Naive thymus-derived CD8-positive, alpha-beta T cell (primary cell): ENCODE measurements at regions not wholly inside any gene's neighbourhood (a gene's known extent, or its start where the extent isn't known, plus 50 kb on each side); places are given as distances from the start of the nearest gene placed in this dataset.

Experiments used
- ATAC-seq, 2 donors: fragments of 150-1000 bp; cut with Tn5 transposase in 1 of 2; sonication (Bioruptor Pico), chemical (Tn5 transposase) in 1 of 2; 1 replicate in 1 of 2; 2 replicates in 1 of 2; pipeline ENCODE4 v1.10.0; 2021; ENCODE audit warnings: mild to moderate bottlenecking in 2 of 2, moderate library complexity in 2 of 2
- POLR2A ChIA-PET: fragments of 350-600 bp; sonication (Branson Sonifier 250); formaldehyde crosslinking; loops from one replicate; lab custom pipeline; 2021; ENCODE audit warnings: antibody characterized with exemption; lab: Charles Lee
- DNase-seq, 10 donors: peaks; one replicate each; pipeline versions ENCODE4 v3.0.0 to v3.0.0-alpha.2; 2020 to 2022
- H3K27ac Mint-ChIP-seq, 10 donors: one replicate each; pipeline ENCODE4 v1.8.0; 2020 to 2022; ENCODE audit warnings: mild to moderate bottlenecking in 10 of 10, mixed read lengths in 10 of 10, moderate library complexity in 4 of 10, inconsistent platforms in 1 of 10
- H3K27me3 Mint-ChIP-seq, 5 donors: one replicate each; pipeline ENCODE4 v1.8.0; 2021 to 2022; ENCODE audit warnings: mixed read lengths in 5 of 5
- H3K36me3 Mint-ChIP-seq, 3 donors: one replicate each; pipeline ENCODE4 v1.8.0; 2020 to 2022; ENCODE audit warnings: mixed read lengths in 3 of 3, mild to moderate bottlenecking in 2 of 3, inconsistent platforms in 1 of 3
- H3K4me1 Mint-ChIP-seq, 4 donors: one replicate each; pipeline ENCODE4 v1.8.0; 2021 to 2022; ENCODE audit warnings: mixed read lengths in 4 of 4
- H3K4me3 Mint-ChIP-seq, 10 donors: one replicate each; pipeline ENCODE4 v1.8.0; 2020 to 2022; ENCODE audit warnings: mild to moderate bottlenecking in 10 of 10, mixed read lengths in 10 of 10, moderate library complexity in 6 of 10, inconsistent platforms in 1 of 10
- H3K9me3 Mint-ChIP-seq, 9 donors: one replicate each; pipeline ENCODE4 v1.8.0; 2020 to 2022; ENCODE audit warnings: mixed read lengths in 9 of 9, mild to moderate bottlenecking in 3 of 9, inconsistent platforms in 1 of 9, moderate library complexity in 1 of 9

- ATAC-seq (no peak), DNase-seq (no peak)
- Mint-ChIP-seq H3K4me3 (no peak overlapping the region), H3K4me1 (peaks cover 0 to 7% (median 0%) of the 10 kb centered on the region in 4 donors), H3K36me3 (no peaks in the 10 kb centered on the region), H3K27ac (no peak overlapping the region), H3K27me3 (peaks cover 0 to 3% (median 0%) of the 10 kb centered on the region in 5 donors), H3K9me3 (no peaks in the 10 kb centered on the region)
- POLR2A ChIA-PET: no interaction called here
Observed at GRCh38 chr15:77807115-77807514, 174.4 kb upstream of the LINGO1 start.

GRCh38 chr15:77804210-77804609 is 171.5 kb upstream of the LINGO1 start:
- ATAC-seq (no peak), DNase-seq (no peak)
- H3K4me3 Mint-ChIP-seq: no peak overlapping the region
- no peaks in the 10 kb centered on the region for H3K27me3 Mint-ChIP-seq
- POLR2A ChIA-PET: no interaction called here
- no peaks in the 10 kb centered on the region for H3K9me3 Mint-ChIP-seq
- H3K27ac Mint-ChIP-seq: no peak overlapping the region
- H3K4me1 Mint-ChIP-seq: peaks cover 0 to 7% (median 0%) of the 10 kb centered on the region in 4 donors
- no peaks in the 10 kb centered on the region for H3K36me3 Mint-ChIP-seq

- no peak for ATAC-seq
- H3K27me3 Mint-ChIP-seq: no peaks in the 10 kb centered on the region
- H3K9me3 Mint-ChIP-seq: no peaks in the 10 kb centered on the region
- no peak overlapping the region for H3K27ac Mint-ChIP-seq
- H3K4me1 Mint-ChIP-seq: peaks cover 0 to 7% (median 0%) of the 10 kb centered on the region in 4 donors
- H3K4me3 Mint-ChIP-seq: no peak overlapping the region
- no peaks in the 10 kb centered on the region for H3K36me3 Mint-ChIP-seq
- POLR2A ChIA-PET: no interaction called here
- DNase-seq: no peak
Observed at GRCh38 chr15:77803487-77803886, 170.8 kb upstream of the LINGO1 start.

- no peaks in the 10 kb centered on the region for H3K9me3 Mint-ChIP-seq
- no peaks in the 10 kb centered on the region for H3K36me3 Mint-ChIP-seq
- H3K27ac Mint-ChIP-seq: peak overlapping the region in 1 of 10 donors; percentile 31
- peaks cover 0 to 5% (median 3%) of the 10 kb centered on the region in 4 donors for H3K4me1 Mint-ChIP-seq
- POLR2A ChIA-PET: no interaction called here
- peaks cover 0 to 12% (median 0%) of the 10 kb centered on the region in 5 donors for H3K27me3 Mint-ChIP-seq
- no peak overlapping the region for H3K4me3 Mint-ChIP-seq
- no peak for ATAC-seq
- no peak for DNase-seq
Observed at GRCh38 chr15:77800305-77800704, 167.6 kb upstream of the LINGO1 start.

GRCh38 chr15:77798847-77799246 is 166.1 kb upstream of the LINGO1 start:
- no peak overlapping the region for H3K4me3 Mint-ChIP-seq
- no peaks in the 10 kb centered on the region for H3K36me3 Mint-ChIP-seq
- ATAC-seq: no peak
- peaks cover 0 to 12% (median 0%) of the 10 kb centered on the region in 5 donors for H3K27me3 Mint-ChIP-seq
- no peak for DNase-seq
- H3K4me1 Mint-ChIP-seq: peaks cover 0 to 5% (median 3%) of the 10 kb centered on the region in 4 donors
- no peak overlapping the region for H3K27ac Mint-ChIP-seq
- POLR2A ChIA-PET: no interaction called here
- no peaks in the 10 kb centered on the region for H3K9me3 Mint-ChIP-seq

- no peak overlapping the region for H3K4me3 Mint-ChIP-seq
- H3K4me1 Mint-ChIP-seq: peaks cover 0 to 5% (median 3%) of the 10 kb centered on the region in 4 donors
- no peak overlapping the region for H3K27ac Mint-ChIP-seq
- POLR2A ChIA-PET: no interaction called here
- no peaks in the 10 kb centered on the region for H3K9me3 Mint-ChIP-seq
- DNase-seq: no peak
- ATAC-seq: no peak
- H3K36me3 Mint-ChIP-seq: no peaks in the 10 kb centered on the region
- peaks cover 0 to 12% (median 0%) of the 10 kb centered on the region in 5 donors for H3K27me3 Mint-ChIP-seq
Observed at GRCh38 chr15:77798151-77798835, 165.6 kb upstream of the LINGO1 start.

- Mint-ChIP-seq H3K4me1 (peaks cover 0 to 5% (median 3%) of the 10 kb centered on the region in 4 donors), H3K4me3 (no peak overlapping the region), H3K9me3 (no peaks in the 10 kb centered on the region), H3K36me3 (no peaks in the 10 kb centered on the region), H3K27ac (peak overlapping the region in 2 of 10 donors; percentile 37 to 86), H3K27me3 (peaks cover 0 to 12% (median 0%) of the 10 kb centered on the region in 5 donors)
- POLR2A ChIA-PET: no interaction called here
- no peak for ATAC-seq
- no peak for DNase-seq
Observed at GRCh38 chr15:77797270-77797669, 164.6 kb upstream of the LINGO1 start.

GRCh38 chr15:77796046-77796729 is 163.5 kb upstream of the LINGO1 start:
- peaks cover 0 to 12% (median 0%) of the 10 kb centered on the region in 5 donors for H3K27me3 Mint-ChIP-seq
- DNase-seq (no peak), ATAC-seq (no peak)
- H3K9me3 Mint-ChIP-seq: no peaks in the 10 kb centered on the region
- peaks cover 0 to 5% (median 3%) of the 10 kb centered on the region in 4 donors for H3K4me1 Mint-ChIP-seq
- no peak overlapping the region for H3K4me3 Mint-ChIP-seq
- H3K36me3 Mint-ChIP-seq: no peaks in the 10 kb centered on the region
- POLR2A ChIA-PET: no interaction called here
- H3K27ac Mint-ChIP-seq: no peak overlapping the region

- H3K36me3 Mint-ChIP-seq: no peaks in the 10 kb centered on the region
- no peak overlapping the region for H3K4me3 Mint-ChIP-seq
- H3K9me3 Mint-ChIP-seq: no peaks in the 10 kb centered on the region
- DNase-seq: no peak
- H3K27ac Mint-ChIP-seq: no peak overlapping the region
- H3K4me1 Mint-ChIP-seq: peaks cover 0 to 5% (median 3%) of the 10 kb centered on the region in 4 donors
- ATAC-seq: no peak
- POLR2A ChIA-PET: no interaction called here
- H3K27me3 Mint-ChIP-seq: peaks cover 0 to 12% (median 0%) of the 10 kb centered on the region in 5 donors
Observed at GRCh38 chr15:77795446-77795845, 162.7 kb upstream of the LINGO1 start.

GRCh38 chr15:77791941-77792340 is 159.2 kb upstream of the LINGO1 start:
- POLR2A ChIA-PET: no interaction called here
- ATAC-seq (no peak), DNase-seq (no peak)
- H3K27ac Mint-ChIP-seq: no peak overlapping the region
- H3K4me1 Mint-ChIP-seq: peaks cover 0 to 2% (median under 1%) of the 10 kb centered on the region in 4 donors
- no peak overlapping the region for H3K4me3 Mint-ChIP-seq
- H3K9me3 Mint-ChIP-seq: no peaks in the 10 kb centered on the region
- H3K27me3 Mint-ChIP-seq: peaks cover 0 to 12% (median 1%) of the 10 kb centered on the region in 5 donors
- no peaks in the 10 kb centered on the region for H3K36me3 Mint-ChIP-seq

GRCh38 chr15:77790481-77790880 is 157.8 kb upstream of the LINGO1 start:
- no peak for DNase-seq
- Mint-ChIP-seq H3K9me3 (no peaks in the 10 kb centered on the region), H3K36me3 (no peaks in the 10 kb centered on the region), H3K27ac (no peak overlapping the region), H3K4me3 (no peak overlapping the region), H3K27me3 (peaks cover 3 to 15% (median 5%) of the 10 kb centered on the region in 5 donors), H3K4me1 (no peaks in the 10 kb centered on the region)
- no peak for ATAC-seq
- POLR2A ChIA-PET: no interaction called here

GRCh38 chr15:77786956-77787355 is 154.2 kb upstream of the LINGO1 start:
- no peak overlapping the region for H3K4me3 Mint-ChIP-seq
- no peaks in the 10 kb centered on the region for H3K36me3 Mint-ChIP-seq
- peaks cover 0 to 4% (median 0%) of the 10 kb centered on the region in 9 donors for H3K9me3 Mint-ChIP-seq
- DNase-seq (no peak), ATAC-seq (no peak)
- H3K27me3 Mint-ChIP-seq: peaks cover 5 to 21% (median 7%) of the 10 kb centered on the region in 5 donors
- no peaks in the 10 kb centered on the region for H3K4me1 Mint-ChIP-seq
- H3K27ac Mint-ChIP-seq: no peak overlapping the region
- POLR2A ChIA-PET: no interaction called here

GRCh38 chr15:77786181-77786890 is 153.6 kb upstream of the LINGO1 start:
- Mint-ChIP-seq H3K27me3 (peaks cover 5 to 21% (median 7%) of the 10 kb centered on the region in 5 donors), H3K27ac (no peak overlapping the region), H3K4me3 (no peak overlapping the region), H3K9me3 (peaks cover 0 to 4% (median 0%) of the 10 kb centered on the region in 9 donors), H3K36me3 (no peaks in the 10 kb centered on the region), H3K4me1 (no peaks in the 10 kb centered on the region)
- DNase-seq (no peak), ATAC-seq (no peak)
- POLR2A ChIA-PET: no interaction called here
